ENCODE measurements at regions not wholly inside any gene's neighbourhood (a gene's known extent, or its start where the extent isn't known, plus 50 kb on each side); places are given as distances from the start of the nearest gene placed in this dataset.
"Not testable (repeated sequence)": the region's sequence is repeated elsewhere in the genome, so short reads cannot be mapped to it uniquely, and the experiment has no call there.

DNA sequence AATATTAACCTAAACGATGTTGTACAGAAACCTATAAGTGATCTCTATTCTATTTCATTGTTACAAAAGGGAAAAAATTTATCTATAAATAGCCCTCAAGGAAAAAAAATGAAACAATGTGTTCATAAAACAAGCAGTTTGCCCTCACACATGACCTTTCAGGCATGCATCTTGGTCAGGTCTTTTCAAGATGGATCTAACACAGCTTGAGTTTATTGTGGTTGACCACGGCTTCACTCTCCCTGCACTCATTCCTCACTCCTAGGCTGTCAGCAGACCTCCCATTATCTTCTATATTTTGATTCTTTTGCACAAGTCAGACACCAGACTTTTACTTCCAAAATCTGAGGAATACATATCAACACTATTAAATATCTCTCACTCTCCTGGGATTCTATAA is 544.3 kb downstream of the KCNT2 start:
- Mint-ChIP-seq H3K27me3 (ENCODE audit: low read depth) (no peaks in the 10 kb centered on the region), H3K4me3 (no peak overlapping the region)

DNA sequence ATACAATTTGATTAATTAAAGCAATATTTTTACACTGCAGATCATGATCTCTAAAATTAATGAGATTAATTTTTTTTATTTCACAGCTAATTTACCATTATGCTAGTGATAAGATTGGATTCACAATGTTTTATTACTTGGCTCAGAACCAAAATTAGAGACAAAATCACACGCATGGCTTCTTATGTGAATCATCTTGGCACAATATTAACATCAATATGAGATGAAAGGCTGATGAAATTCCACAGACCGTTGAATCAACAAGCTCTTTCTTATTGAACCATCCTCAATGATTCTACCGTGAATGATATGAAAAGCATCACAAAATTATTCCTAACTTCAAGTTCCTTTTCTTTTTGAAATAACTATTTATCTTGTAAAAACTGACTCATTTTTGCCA is 544.9 kb downstream of the KCNT2 start:
- no peak overlapping the region for H3K27ac Mint-ChIP-seq
- DNase-seq (ENCODE audit: low spot score) = no peak
- peaks cover 5% of the 10 kb centered on the region for H3K9me3 Mint-ChIP-seq
- no peaks in the 10 kb centered on the region for H3K27me3 Mint-ChIP-seq (ENCODE audit: low read depth)
- no peaks in the 10 kb centered on the region for H3K36me3 Mint-ChIP-seq (ENCODE audit: low read depth)
- no peaks in the 10 kb centered on the region for H3K4me1 Mint-ChIP-seq (ENCODE audit: low read depth)
- no peak overlapping the region for H3K4me3 Mint-ChIP-seq

More for the DNA sequence above, 544.3 kb downstream of the KCNT2 start:
- H3K4me1 Mint-ChIP-seq (ENCODE audit: low read depth) = no peaks in the 10 kb centered on the region
- H3K9me3 Mint-ChIP-seq = peaks cover 5% of the 10 kb centered on the region
- DNase-seq (ENCODE audit: low spot score) = no peak
- H3K27ac Mint-ChIP-seq = no peak overlapping the region
- H3K36me3 Mint-ChIP-seq (ENCODE audit: low read depth) = no peaks in the 10 kb centered on the region

DNA sequence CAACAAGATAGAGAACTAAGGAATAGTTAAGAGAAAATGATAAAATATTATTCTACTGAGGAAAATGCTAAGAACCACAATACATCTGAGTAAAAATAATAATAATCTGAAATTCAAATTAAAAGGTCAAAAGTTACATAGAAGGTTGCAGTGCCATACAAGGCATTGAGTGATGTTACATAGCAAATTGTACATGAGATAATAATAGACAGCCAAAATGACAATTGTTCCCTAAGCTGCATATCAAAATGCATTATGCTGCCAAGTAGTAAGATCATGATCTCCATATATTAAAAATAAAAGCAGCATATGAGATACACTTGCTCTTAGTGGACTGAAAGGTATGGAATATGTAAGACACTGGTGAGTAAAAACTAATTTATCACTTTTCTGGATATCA is 547.7 kb downstream of the KCNT2 start:
- Mint-ChIP-seq H3K4me3 (no peak overlapping the region), H3K36me3 (ENCODE audit: low read depth) (no peaks in the 10 kb centered on the region)

GRCh38 chr1:196059210-196059609 is 549.0 kb downstream of the KCNT2 start:
- DNase-seq (ENCODE audit: low spot score) = no peak
- Mint-ChIP-seq H3K9me3 (peaks cover 2% of the 10 kb centered on the region), H3K4me1 (ENCODE audit: low read depth) (no peaks in the 10 kb centered on the region), H3K4me3 (no peak overlapping the region), H3K27me3 (ENCODE audit: low read depth) (no peaks in the 10 kb centered on the region), H3K36me3 (ENCODE audit: low read depth) (no peaks in the 10 kb centered on the region), H3K27ac (no peak overlapping the region)

More for the DNA sequence above, 547.7 kb downstream of the KCNT2 start:
- H3K9me3 Mint-ChIP-seq = peaks cover 5% of the 10 kb centered on the region
- no peak overlapping the region for H3K27ac Mint-ChIP-seq
- no peaks in the 10 kb centered on the region for H3K4me1 Mint-ChIP-seq (ENCODE audit: low read depth)
- no peak for DNase-seq (ENCODE audit: low spot score)
- H3K27me3 Mint-ChIP-seq (ENCODE audit: low read depth) = no peaks in the 10 kb centered on the region

GRCh38 chr1:196056966-196057365 is 551.3 kb downstream of the KCNT2 start:
- Mint-ChIP-seq H3K27ac (no peak overlapping the region), H3K9me3 (no peaks in the 10 kb centered on the region), H3K4me3 (no peak overlapping the region), H3K27me3 (ENCODE audit: low read depth) (no peaks in the 10 kb centered on the region), H3K4me1 (ENCODE audit: low read depth) (no peaks in the 10 kb centered on the region), H3K36me3 (ENCODE audit: low read depth) (no peaks in the 10 kb centered on the region)
- DNase-seq (ENCODE audit: low spot score) = no peak

DNA sequence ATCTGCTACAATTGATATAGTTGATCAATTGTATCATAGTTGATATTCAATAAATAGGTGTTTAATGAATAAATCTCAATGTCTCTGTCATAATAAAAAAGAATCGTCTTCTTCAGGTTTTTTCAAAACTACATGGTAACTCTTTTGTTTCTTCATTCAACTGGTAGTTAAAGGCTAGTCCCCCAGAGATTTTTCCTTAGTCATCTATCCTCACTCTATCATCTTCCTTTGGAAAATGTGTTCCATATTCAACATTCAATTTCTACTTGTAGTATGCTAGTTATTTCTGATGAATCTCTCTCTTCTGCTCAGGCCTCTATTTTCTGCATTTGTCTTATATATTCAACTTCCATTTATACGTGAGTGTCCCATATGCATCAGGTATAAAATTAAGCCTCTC is 558.8 kb downstream of the KCNT2 start:
- no peaks in the 10 kb centered on the region for H3K9me3 Mint-ChIP-seq
- DNase-seq (ENCODE audit: low spot score) = no peak
- no peak overlapping the region for H3K4me3 Mint-ChIP-seq
- H3K27me3 Mint-ChIP-seq (ENCODE audit: low read depth) = no peaks in the 10 kb centered on the region
- H3K36me3 Mint-ChIP-seq (ENCODE audit: low read depth) = no peaks in the 10 kb centered on the region
- no peaks in the 10 kb centered on the region for H3K4me1 Mint-ChIP-seq (ENCODE audit: low read depth)
- no peak overlapping the region for H3K27ac Mint-ChIP-seq

DNA sequence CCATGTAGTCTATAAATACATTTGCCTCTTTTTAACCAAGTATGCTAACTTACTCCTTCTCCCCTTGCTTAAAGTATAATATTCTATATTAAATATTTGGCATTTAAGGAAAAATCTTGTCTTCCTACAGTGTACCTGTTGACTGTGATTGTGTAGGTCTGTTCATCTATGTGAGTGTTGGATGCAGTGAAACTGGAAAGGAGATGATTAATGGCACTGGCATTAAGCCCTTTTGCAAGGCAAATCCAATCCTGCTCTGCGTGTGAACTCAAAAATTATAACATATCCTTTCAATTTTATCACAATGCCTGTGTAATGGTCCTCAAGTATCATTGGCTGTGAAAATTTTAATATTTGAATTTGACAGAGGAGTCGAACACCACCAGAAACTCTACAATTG is 565.0 kb downstream of the KCNT2 start:
- Mint-ChIP-seq H3K36me3 (ENCODE audit: low read depth) (no peaks in the 10 kb centered on the region), H3K4me3 (no peak overlapping the region), H3K9me3 (peaks cover 10% of the 10 kb centered on the region), H3K4me1 (ENCODE audit: low read depth) (no peaks in the 10 kb centered on the region), H3K27ac (no peak overlapping the region), H3K27me3 (ENCODE audit: low read depth) (no peaks in the 10 kb centered on the region)
- DNase-seq (ENCODE audit: low spot score) = no peak

DNA sequence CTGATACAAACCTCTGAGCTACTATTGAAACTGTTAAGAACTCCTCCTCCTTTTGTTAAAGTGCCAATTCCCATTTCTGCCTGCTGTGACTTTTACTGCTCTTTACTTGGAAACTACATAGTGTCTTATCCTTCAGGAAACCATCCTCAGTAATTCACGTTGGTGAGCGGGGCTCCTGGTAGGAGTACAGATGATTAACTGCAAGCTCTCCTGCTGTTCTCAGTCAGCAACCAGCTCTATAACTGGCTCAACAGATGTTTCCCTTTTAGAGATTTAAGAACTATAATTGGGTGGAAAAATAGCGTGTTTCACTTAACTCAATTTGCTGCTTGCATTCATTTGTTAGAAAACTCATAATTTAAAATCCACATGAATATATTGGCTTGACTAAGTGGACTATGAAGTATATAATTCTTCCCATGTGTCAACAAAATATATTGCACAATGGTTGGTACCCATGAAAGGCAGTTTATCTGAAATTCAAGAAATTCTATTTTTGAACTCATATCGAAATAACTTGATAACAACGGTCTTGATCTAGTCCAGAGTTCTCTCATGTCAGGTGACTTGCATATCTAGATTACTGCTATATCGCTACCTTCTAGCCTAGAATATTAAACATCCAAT is 574.0 kb downstream of the KCNT2 start:
- no peaks in the 10 kb centered on the region for H3K4me1 Mint-ChIP-seq (ENCODE audit: low read depth)
- H3K4me3 Mint-ChIP-seq = no peak overlapping the region
- peaks cover 7% of the 10 kb centered on the region for H3K9me3 Mint-ChIP-seq
- H3K27ac Mint-ChIP-seq = no peak overlapping the region
- no peaks in the 10 kb centered on the region for H3K36me3 Mint-ChIP-seq (ENCODE audit: low read depth)
- no peaks in the 10 kb centered on the region for H3K27me3 Mint-ChIP-seq (ENCODE audit: low read depth)
- no peak for DNase-seq (ENCODE audit: low spot score)

GRCh38 chr1:196031387-196031786 is 576.9 kb downstream of the KCNT2 start:
- not testable (repeated sequence) for H3K4me1 Mint-ChIP-seq (ENCODE audit: low read depth); H3K9me3 Mint-ChIP-seq; H3K27me3 Mint-ChIP-seq (ENCODE audit: low read depth); H3K36me3 Mint-ChIP-seq (ENCODE audit: low read depth); H3K27ac Mint-ChIP-seq; DNase-seq (ENCODE audit: low spot score); H3K4me3 Mint-ChIP-seq

GRCh38 chr1:196030455-196030854 is 577.8 kb downstream of the KCNT2 start:
- Mint-ChIP-seq H3K4me1 (ENCODE audit: low read depth) (no peaks in the 10 kb centered on the region), H3K27ac (no peak overlapping the region), H3K4me3 (no peak overlapping the region), H3K9me3 (no peaks in the 10 kb centered on the region), H3K36me3 (ENCODE audit: low read depth) (no peaks in the 10 kb centered on the region), H3K27me3 (ENCODE audit: low read depth) (no peaks in the 10 kb centered on the region)
- no peak for DNase-seq (ENCODE audit: low spot score)

DNA sequence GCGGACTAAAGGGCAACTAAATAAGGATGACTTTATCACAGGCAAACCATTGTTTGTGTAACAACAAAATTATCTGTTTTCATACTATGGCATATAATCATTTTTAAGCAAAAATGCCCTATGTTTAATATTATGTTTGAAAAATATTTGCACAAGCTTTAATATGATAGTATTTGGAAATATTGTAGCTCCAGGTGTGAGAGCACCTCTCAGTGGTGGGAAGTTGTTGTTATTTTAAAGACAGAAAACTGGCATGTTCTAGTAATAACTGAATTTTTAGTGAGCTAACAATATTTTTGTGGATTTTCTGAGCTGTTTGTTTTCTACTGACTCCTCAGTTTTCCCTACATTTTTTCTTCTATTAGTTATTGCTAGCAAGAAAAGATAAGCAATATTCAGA is 578.8 kb downstream of the KCNT2 start:
- Mint-ChIP-seq H3K27me3 (ENCODE audit: low read depth) (no peaks in the 10 kb centered on the region), H3K4me1 (ENCODE audit: low read depth) (no peaks in the 10 kb centered on the region), H3K9me3 (no peaks in the 10 kb centered on the region), H3K36me3 (ENCODE audit: low read depth) (no peaks in the 10 kb centered on the region), H3K27ac (no peak overlapping the region), H3K4me3 (no peak overlapping the region)
- no peak for DNase-seq (ENCODE audit: low spot score)

- Mint-ChIP-seq H3K9me3 (no peaks in the 10 kb centered on the region), H3K36me3 (ENCODE audit: low read depth) (no peaks in the 10 kb centered on the region), H3K4me3 (no peak overlapping the region)
Observed at GRCh38 chr1:196027127-196027526, 581.1 kb downstream of the KCNT2 start.

GRCh38 chr1:196021174-196021573 is 587.1 kb downstream of the KCNT2 start:
- H3K4me1 Mint-ChIP-seq (ENCODE audit: low read depth); H3K9me3 Mint-ChIP-seq: not testable (repeated sequence)

More at GRCh38 chr1:196027127-196027526, 581.1 kb downstream of the KCNT2 start:
- no peaks in the 10 kb centered on the region for H3K27me3 Mint-ChIP-seq (ENCODE audit: low read depth)
- no peak overlapping the region for H3K27ac Mint-ChIP-seq
- no peaks in the 10 kb centered on the region for H3K4me1 Mint-ChIP-seq (ENCODE audit: low read depth)
- no peak for DNase-seq (ENCODE audit: low spot score)

GRCh38 chr1:196009362-196009761 is 598.9 kb downstream of the KCNT2 start:
- DNase-seq (ENCODE audit: low spot score) = no peak
- Mint-ChIP-seq H3K36me3 (ENCODE audit: low read depth) (no peaks in the 10 kb centered on the region), H3K27me3 (ENCODE audit: low read depth) (no peaks in the 10 kb centered on the region), H3K9me3 (no peaks in the 10 kb centered on the region), H3K27ac (no peak overlapping the region), H3K4me3 (no peak overlapping the region), H3K4me1 (ENCODE audit: low read depth) (no peaks in the 10 kb centered on the region)

More at GRCh38 chr1:196021174-196021573, 587.1 kb downstream of the KCNT2 start:
- H3K36me3 Mint-ChIP-seq (ENCODE audit: low read depth); H3K4me3 Mint-ChIP-seq; DNase-seq (ENCODE audit: low spot score); H3K27ac Mint-ChIP-seq; H3K27me3 Mint-ChIP-seq (ENCODE audit: low read depth): not testable (repeated sequence)

DNA sequence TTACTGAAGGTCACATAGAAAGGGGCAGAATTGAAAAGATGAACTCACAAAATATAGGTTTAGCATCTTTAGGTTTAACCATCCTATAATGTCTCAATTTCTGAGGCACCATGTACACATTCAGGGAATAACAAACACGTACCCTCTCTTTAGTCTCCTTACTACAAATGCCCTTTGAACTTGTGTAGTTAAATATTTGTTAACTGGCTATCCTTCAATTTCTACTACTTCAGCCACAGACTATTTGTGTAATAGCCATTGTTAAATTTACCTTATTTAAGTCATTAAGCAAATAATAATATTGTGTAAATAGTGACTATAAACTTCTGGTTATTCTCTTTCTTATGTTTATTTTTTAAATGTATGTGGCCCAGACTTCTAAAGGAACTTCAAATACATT is 600.5 kb downstream of the KCNT2 start:
- no peak for DNase-seq (ENCODE audit: low spot score)
- no peak overlapping the region for H3K27ac Mint-ChIP-seq
- H3K36me3 Mint-ChIP-seq (ENCODE audit: low read depth) = no peaks in the 10 kb centered on the region
- no peak overlapping the region for H3K4me3 Mint-ChIP-seq
- H3K27me3 Mint-ChIP-seq (ENCODE audit: low read depth) = no peaks in the 10 kb centered on the region
- no peaks in the 10 kb centered on the region for H3K9me3 Mint-ChIP-seq
- no peaks in the 10 kb centered on the region for H3K4me1 Mint-ChIP-seq (ENCODE audit: low read depth)
